Prostate gland (tissue), 2 donors: ENCODE measurements at regions not wholly inside any gene's neighbourhood (a gene's known extent, or its start where the extent isn't known, plus 50 kb on each side); places are given as distances from the start of the nearest gene placed in this dataset.

Experiments
- POLR2A ChIP-seq: fragments of 450-650 bp; IDR thresholded peaks from one replicate; pipeline ENCODE4 v1.6.1; 2016; ENCODE audit warnings: antibody characterized with exemption, mild to moderate bottlenecking
- TF ChIP-seq, protein P1 (sequence below), 4 experiments: fragments of 200-600 bp in 2 of 4; fragments of 450-650 bp in 2 of 4; sonication (generic) in 2 of 4; IDR thresholded peaks; 1 replicate in 3 of 4; 2 replicates in 1 of 4; pipeline ENCODE4 v1.5.1; 2016 to 2019; ENCODE audit warnings: antibody characterized with exemption in 4 of 4, mild to moderate bottlenecking in 2 of 4, moderate library complexity in 2 of 4

GRCh38 chr11:103648054-103648453, 388.4 kb upstream of the DDI1 start:
- TF ChIP-seq POLR2A = no peak
- TF ChIP-seq, protein P1, sequence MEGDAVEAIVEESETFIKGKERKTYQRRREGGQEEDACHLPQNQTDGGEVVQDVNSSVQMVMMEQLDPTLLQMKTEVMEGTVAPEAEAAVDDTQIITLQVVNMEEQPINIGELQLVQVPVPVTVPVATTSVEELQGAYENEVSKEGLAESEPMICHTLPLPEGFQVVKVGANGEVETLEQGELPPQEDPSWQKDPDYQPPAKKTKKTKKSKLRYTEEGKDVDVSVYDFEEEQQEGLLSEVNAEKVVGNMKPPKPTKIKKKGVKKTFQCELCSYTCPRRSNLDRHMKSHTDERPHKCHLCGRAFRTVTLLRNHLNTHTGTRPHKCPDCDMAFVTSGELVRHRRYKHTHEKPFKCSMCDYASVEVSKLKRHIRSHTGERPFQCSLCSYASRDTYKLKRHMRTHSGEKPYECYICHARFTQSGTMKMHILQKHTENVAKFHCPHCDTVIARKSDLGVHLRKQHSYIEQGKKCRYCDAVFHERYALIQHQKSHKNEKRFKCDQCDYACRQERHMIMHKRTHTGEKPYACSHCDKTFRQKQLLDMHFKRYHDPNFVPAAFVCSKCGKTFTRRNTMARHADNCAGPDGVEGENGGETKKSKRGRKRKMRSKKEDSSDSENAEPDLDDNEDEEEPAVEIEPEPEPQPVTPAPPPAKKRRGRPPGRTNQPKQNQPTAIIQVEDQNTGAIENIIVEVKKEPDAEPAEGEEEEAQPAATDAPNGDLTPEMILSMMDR (IDR thresholded peaks at IDR 0.05) = no peak
